GM23248 (cell line): ENCODE measurements at regions not wholly inside any gene's neighbourhood (a gene's known extent, or its start where the extent isn't known, plus 50 kb on each side); places are given as distances from the start of the nearest gene placed in this dataset.

Experiments used
- DNase-seq: peaks from one replicate; pipeline ENCODE4 v3.0.0-alpha.2; 2015
- H2AFZ ChIP-seq: fragments of 200-600 bp; sonication (generic); 2 replicates; pipeline ENCODE4 v1.6.1; 2016; ENCODE audit warnings: antibody characterized with exemption
- H3F3A ChIP-seq: fragments of 200-600 bp; sonication (generic); 2 replicates; pipeline ENCODE4 v1.6.1; 2016; ENCODE audit warnings: mild to moderate bottlenecking, antibody characterized with exemption, mixed run types; ENCODE audit not compliant: insufficient read depth
- H3K27ac ChIP-seq: fragments of 200-600 bp; sonication (generic); 2 replicates; pipeline ENCODE4 v1.5.1; 2016; ENCODE audit warnings: mild to moderate bottlenecking
- H3K27me3 ChIP-seq: fragments of 200-600 bp; sonication (generic); replicated peaks from 2 replicates; pipeline ENCODE4 v1.6.1; 2016; ENCODE audit warnings: mild to moderate bottlenecking; ENCODE audit not compliant: insufficient read depth
- H3K36me3 ChIP-seq: fragments of 200-600 bp; sonication (generic); 2 replicates; pipeline ENCODE4 v1.6.1; 2016; ENCODE audit warnings: low read depth, mild to moderate bottlenecking
- H3K4me1 ChIP-seq: fragments of 200-600 bp; sonication (generic); 2 replicates; pipeline ENCODE4 v1.6.1; 2016; ENCODE audit warnings: mild to moderate bottlenecking; ENCODE audit not compliant: insufficient read depth
- H3K4me2 ChIP-seq: fragments of 200-600 bp; sonication (generic); one replicate; pipeline ENCODE4 v1.6.1; 2016; ENCODE audit warnings: mild to moderate bottlenecking; ENCODE audit not compliant: unreplicated experiment
- H3K4me3 ChIP-seq: fragments of 200-600 bp; sonication (generic); 2 replicates; pipeline ENCODE4 v1.5.1; 2016; ENCODE audit warnings: mild to moderate bottlenecking
- H3K79me2 ChIP-seq: fragments of 200-600 bp; sonication (generic); 2 replicates; pipeline ENCODE4 v1.6.1; 2016; ENCODE audit warnings: mild to moderate bottlenecking; ENCODE audit not compliant: insufficient read depth
- H3K9ac ChIP-seq: fragments of 200-600 bp; sonication (generic); 2 replicates; pipeline ENCODE4 v1.6.1; 2016; ENCODE audit warnings: mild to moderate bottlenecking
- H3K9me2 ChIP-seq: fragments of 200-600 bp; sonication (generic); 2 replicates; pipeline ENCODE4 v1.6.1; 2016; ENCODE audit warnings: mixed run types, mild to moderate bottlenecking, moderate library complexity; ENCODE audit not compliant: insufficient read depth
- H3K9me3 ChIP-seq: fragments of 200-600 bp; sonication (generic); one replicate; pipeline ENCODE4 v1.6.1; 2017; ENCODE audit warnings: low read depth
- H4K20me1 ChIP-seq: fragments of 200-600 bp; sonication (generic); 2 replicates; pipeline ENCODE4 v1.6.0; 2016; ENCODE audit not compliant: insufficient read depth
- EZH2 ChIP-seq: fragments of 200-600 bp; sonication (generic); IDR thresholded peaks from 2 replicates; pipeline ENCODE4 v1.6.1; 2018; ENCODE audit warnings: antibody characterized with exemption, mild to moderate bottlenecking; ENCODE audit not compliant: insufficient read depth, poor library complexity, severe bottlenecking
- EZH2phosphoT487 ChIP-seq: fragments of 200-600 bp; sonication (generic); IDR thresholded peaks from 2 replicates; pipeline ENCODE4 v1.6.1; 2018; ENCODE audit warnings: antibody characterized with exemption, moderate library complexity, mild to moderate bottlenecking, low read depth; ENCODE audit not compliant: insufficient read depth
- WGBS, 2 experiments: methylation state at CpG; one replicate each; pipeline ENCODE4 v1.1.6; 2015 to 2017; ENCODE audit warnings: low lambda C conversion rate in 2 of 2, low coverage in 1 of 2; ENCODE audit errors: missing lambda C conversion rate in 2 of 2; 5-methylcytosine and 5-hydroxymethylcytosine counted together
- in situ Hi-C: fragments of 300-500 bp; cut with MboI; formaldehyde crosslinking; loops from 2 replicates; pipeline ENCODE4 v1.15.0; 2020

GRCh38 chr15:62726461-62726860, 316.1 kb upstream of the TPM1 start:
- H4K20me1 ChIP-seq = no peaks in the 10 kb centered on the region
- H3K27ac ChIP-seq = no peak overlapping the region
- no peaks in the 10 kb centered on the region for H3K27me3 ChIP-seq
- H3F3A ChIP-seq = peaks cover 5% of the 10 kb centered on the region; the same call in 1 of the 2 replicates
- no peak overlapping the region for H3K4me3 ChIP-seq
- H3K79me2 ChIP-seq = no peaks in the 10 kb centered on the region
- H3K4me2 ChIP-seq = no peak overlapping the region
- H3K9me2 ChIP-seq = no peaks in the 10 kb centered on the region
- H3K36me3 ChIP-seq = peaks cover 11% of the 10 kb centered on the region; the same call in 1 of the 2 replicates
- H2AFZ ChIP-seq = no peak overlapping the region
- TF ChIP-seq EZH2phosphoT487 = no peak
- no peak for TF ChIP-seq EZH2
- no peaks in the 10 kb centered on the region for H3K9me3 ChIP-seq
- in situ Hi-C loops = no loop called here
- H3K4me1 ChIP-seq = no peaks in the 10 kb centered on the region
- no peak overlapping the region for H3K9ac ChIP-seq
- DNase-seq = no peak

- Histone ChIP-seq H3K79me2 (no peaks in the 10 kb centered on the region), H3K9ac (no peak overlapping the region), H3K4me3 (no peak overlapping the region), H3K4me2 (no peak overlapping the region), H2AFZ (no peak overlapping the region), H3K27me3 (no peaks in the 10 kb centered on the region), H3K27ac (no peak overlapping the region), H4K20me1 (no peaks in the 10 kb centered on the region), H3K9me3 (no peaks in the 10 kb centered on the region), H3F3A (peaks cover 10% of the 10 kb centered on the region; the same call in 1 of the 2 replicates), H3K4me1 (no peaks in the 10 kb centered on the region), H3K36me3 (peaks cover 11% of the 10 kb centered on the region; the same call in 1 of the 2 replicates), H3K9me2 (no peaks in the 10 kb centered on the region)
- DNase-seq = no peak
- in situ Hi-C loops = no loop called here
- TF ChIP-seq EZH2 (no peak), EZH2phosphoT487 (no peak)
- WGBS, 2 experiments = 94 to 100% methylated on average over 2 of the region's 2 CpGs
Observed at GRCh38 chr15:62727501-62727900, 315.0 kb upstream of the TPM1 start.

- no peaks in the 10 kb centered on the region for H3K4me1 ChIP-seq
- 97 to 99% methylated on average over 3 of the region's 3 CpGs for WGBS, 2 experiments
Observed at GRCh38 chr15:62730825-62731224, 311.7 kb upstream of the TPM1 start.

GRCh38 chr15:62732078-62732477, 310.5 kb upstream of the TPM1 start:
- Histone ChIP-seq H3K27me3 (no peaks in the 10 kb centered on the region), H3K9me2 (no peaks in the 10 kb centered on the region), H3K27ac (no peak overlapping the region), H3F3A (peaks cover 10% of the 10 kb centered on the region; the same call in 1 of the 2 replicates), H3K4me2 (no peak overlapping the region), H3K4me1 (no peaks in the 10 kb centered on the region), H3K9me3 (no peaks in the 10 kb centered on the region), H3K36me3 (peaks cover 11% of the 10 kb centered on the region; the same call in 1 of the 2 replicates), H3K4me3 (no peak overlapping the region), H2AFZ (no peak overlapping the region), H4K20me1 (no peaks in the 10 kb centered on the region), H3K9ac (no peak overlapping the region), H3K79me2 (no peaks in the 10 kb centered on the region)
- DNase-seq = peak; percentile 28
- WGBS, 2 experiments = 95 to 98% methylated on average over 3 of the region's 3 CpGs
- no peak for TF ChIP-seq EZH2
- TF ChIP-seq EZH2phosphoT487 = no peak
- in situ Hi-C loops = no loop called here

More at GRCh38 chr15:62730825-62731224, 311.7 kb upstream of the TPM1 start:
- H4K20me1 ChIP-seq = no peaks in the 10 kb centered on the region
- peaks cover 10% of the 10 kb centered on the region; the same call in 1 of the 2 replicates for H3F3A ChIP-seq
- no peaks in the 10 kb centered on the region for H3K79me2 ChIP-seq
- TF ChIP-seq EZH2 (no peak), EZH2phosphoT487 (no peak)
- H3K9me2 ChIP-seq = no peaks in the 10 kb centered on the region
- no peak overlapping the region for H3K27ac ChIP-seq
- in situ Hi-C loops = no loop called here
- no peak overlapping the region for H2AFZ ChIP-seq
- no peaks in the 10 kb centered on the region for H3K9me3 ChIP-seq
- H3K4me2 ChIP-seq = no peak overlapping the region
- H3K4me3 ChIP-seq = no peak overlapping the region
- H3K9ac ChIP-seq = no peak overlapping the region
- peaks cover 11% of the 10 kb centered on the region; the same call in 1 of the 2 replicates for H3K36me3 ChIP-seq
- H3K27me3 ChIP-seq = no peaks in the 10 kb centered on the region
- no peak for DNase-seq

GRCh38 chr15:62734706-62735105, 307.8 kb upstream of the TPM1 start:
- TF ChIP-seq EZH2phosphoT487 (no peak), EZH2 (no peak)
- peaks cover 6% of the 10 kb centered on the region; the same call in 1 of the 2 replicates for H3K36me3 ChIP-seq
- H3K4me3 ChIP-seq = no peak overlapping the region
- no peaks in the 10 kb centered on the region for H4K20me1 ChIP-seq
- peaks cover 25% of the 10 kb centered on the region for H3K4me1 ChIP-seq
- no peaks in the 10 kb centered on the region for H3K9me3 ChIP-seq
- H3F3A ChIP-seq = peaks cover 27% of the 10 kb centered on the region
- in situ Hi-C loops = no loop called here
- DNase-seq = no peak
- WGBS, 2 experiments = 91 to 95% methylated on average over 5 of the region's 5 CpGs
- no peak overlapping the region for H3K27ac ChIP-seq
- no peak overlapping the region for H3K9ac ChIP-seq
- H3K4me2 ChIP-seq = no peak overlapping the region
- H3K79me2 ChIP-seq = no peaks in the 10 kb centered on the region
- H3K27me3 ChIP-seq = no peaks in the 10 kb centered on the region
- no peaks in the 10 kb centered on the region for H3K9me2 ChIP-seq
- H2AFZ ChIP-seq = no peak overlapping the region
